ENCODE measurements at regions not wholly inside any gene's neighbourhood (a gene's known extent, or its start where the extent isn't known, plus 50 kb on each side); places are given as distances from the start of the nearest gene placed in this dataset.
"Not testable (repeated sequence)": the region's sequence is repeated elsewhere in the genome, so short reads cannot be mapped to it uniquely, and the experiment has no call there.

DNA sequence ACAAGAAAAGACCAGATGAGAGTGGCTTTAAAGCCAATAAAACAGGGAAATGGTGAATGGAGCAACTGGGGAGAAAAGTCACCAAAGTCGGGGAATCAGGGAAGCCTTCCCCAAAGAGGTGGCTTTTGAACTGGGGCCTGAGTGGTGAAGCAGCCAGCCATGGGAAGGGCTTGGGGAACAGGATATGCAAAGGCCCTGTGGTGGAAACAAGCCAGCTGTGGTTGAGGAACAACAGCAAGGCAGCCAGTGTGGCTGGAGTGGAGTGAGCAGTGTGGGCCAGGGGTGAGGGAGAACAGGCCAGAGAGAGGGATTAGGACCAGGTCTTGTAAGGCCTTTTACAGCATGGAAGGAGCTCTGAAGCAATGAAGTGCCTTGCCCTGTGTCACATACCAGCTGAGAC, 51.0 kb upstream of the ROPN1B start:
- not testable (repeated sequence) for DNase-seq

DNA sequence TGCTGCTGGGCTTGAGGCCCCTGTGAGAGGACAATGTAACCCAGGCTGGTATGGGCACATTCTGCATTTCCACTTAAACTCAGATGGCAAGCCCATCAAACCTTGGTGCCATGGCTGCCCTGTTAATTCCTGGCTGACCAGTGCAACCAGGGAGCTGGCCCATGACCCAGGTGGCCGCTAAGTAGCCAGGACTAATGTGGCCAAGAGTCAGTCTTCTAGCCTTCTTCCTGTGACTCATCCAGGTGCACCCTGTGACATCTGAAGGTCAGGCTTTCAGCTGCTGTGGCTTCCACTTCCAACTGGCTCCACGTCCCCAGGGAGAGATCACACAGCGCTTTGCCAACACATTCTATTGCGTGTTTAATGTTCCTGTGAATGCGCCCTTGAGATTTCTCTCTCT, 50.5 kb upstream of the ROPN1B start:
- DNase-seq, result not testable (repeated sequence)

DNA sequence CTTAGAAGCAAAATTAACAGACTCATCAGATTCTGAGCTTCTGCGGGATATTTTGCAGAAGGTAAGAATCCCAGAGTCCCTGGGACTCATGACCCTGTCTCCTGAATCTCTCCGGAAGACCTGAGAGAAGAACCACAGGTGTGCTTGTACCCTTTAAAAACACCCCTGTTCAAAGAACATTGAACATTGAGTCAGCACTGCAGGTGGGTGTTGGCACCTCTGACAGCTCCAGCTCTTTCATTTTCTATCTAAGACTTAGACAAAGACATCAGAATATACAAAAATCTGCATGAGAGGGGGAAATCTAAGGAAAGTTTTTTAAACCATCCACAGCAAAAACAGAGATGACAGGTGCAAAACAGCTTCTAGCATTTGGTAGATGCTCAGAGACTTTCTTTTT, 50.1 kb upstream of the ROPN1B start:
- not testable (repeated sequence) for DNase-seq

Data from activated T-cell treated with anti-CD3 and anti-CD28 coated beads, Interleukin-2, amount 50 U/mL, for 1 hour (primary cell).